GM06990 (cell line): ENCODE measurements at regions not wholly inside any gene's neighbourhood (a gene's known extent, or its start where the extent isn't known, plus 50 kb on each side); places are given as distances from the start of the nearest gene placed in this dataset.

Experiments used
- DNase-seq: peaks from one replicate; pipeline ENCODE4 v3.0.0-alpha.2; 2011; ENCODE audit not compliant: insufficient read length; ENCODE audit errors: extremely low read depth
- H3K27me3 ChIP-seq: replicated peaks from 2 replicates; pipeline ENCODE4 v1.6.0; 2011; ENCODE audit warnings: low read length; ENCODE audit not compliant: control insufficient read depth, insufficient read depth
- H3K36me3 ChIP-seq: 2 replicates; pipeline ENCODE4 v1.5.1; 2011; ENCODE audit warnings: low read length; ENCODE audit not compliant: control insufficient read depth, insufficient read depth
- H3K4me3 ChIP-seq: replicated peaks from 2 replicates; pipeline ENCODE4 v1.5.1; 2011; ENCODE audit warnings: low read depth, mild to moderate bottlenecking, control low read depth, low read length
- CTCF ChIP-seq: IDR thresholded peaks from 2 replicates; pipeline ENCODE4 v1.5.1; 2011; ENCODE audit warnings: low read length, control low read depth, mild to moderate bottlenecking, inconsistent platforms; ENCODE audit not compliant: insufficient read depth, poor library complexity, severe bottlenecking

GRCh38 chr3:159904455-159904854 is 84.2 kb upstream of the IL12A start:
- Histone ChIP-seq H3K27me3 (no peaks in the 10 kb centered on the region), H3K36me3 (no peaks in the 10 kb centered on the region), H3K4me3 (no peak overlapping the region)
- no peak for TF ChIP-seq CTCF
- DNase-seq, result no peak

- no peak for DNase-seq
- H3K27me3 ChIP-seq, result no peaks in the 10 kb centered on the region
- TF ChIP-seq CTCF, result no peak
- no peak overlapping the region for H3K4me3 ChIP-seq
- H3K36me3 ChIP-seq, result no peaks in the 10 kb centered on the region
Observed at GRCh38 chr3:159904911-159905310, 83.7 kb upstream of the IL12A start.

GRCh38 chr3:159907828-159908227 is 80.8 kb upstream of the IL12A start:
- no peaks in the 10 kb centered on the region for H3K27me3 ChIP-seq
- H3K4me3 ChIP-seq, result no peak overlapping the region
- TF ChIP-seq CTCF, result no peak
- DNase-seq, result no peak
- no peaks in the 10 kb centered on the region for H3K36me3 ChIP-seq

GRCh38 chr3:159910991-159911663 is 77.5 kb upstream of the IL12A start:
- no peaks in the 10 kb centered on the region for H3K36me3 ChIP-seq
- no peak for TF ChIP-seq CTCF
- no peaks in the 10 kb centered on the region for H3K27me3 ChIP-seq
- H3K4me3 ChIP-seq, result peak overlapping the region; percentile 52
- DNase-seq, result peak; percentile 18

GRCh38 chr3:159911664-159912037 is 77.0 kb upstream of the IL12A start:
- DNase-seq, result no peak
- Histone ChIP-seq H3K4me3 (peak overlapping the region; percentile 52), H3K27me3 (no peaks in the 10 kb centered on the region), H3K36me3 (no peaks in the 10 kb centered on the region)
- no peak for TF ChIP-seq CTCF
